Suprapubic skin (tissue), 3 donors: ENCODE measurements at regions not wholly inside any gene's neighbourhood (a gene's known extent, or its start where the extent isn't known, plus 50 kb on each side); places are given as distances from the start of the nearest gene placed in this dataset.

Experiments used
- CTCF ChIP-seq, 2 donors: fragments of 200-600 bp in 1 of 2; fragments of 450-650 bp in 1 of 2; sonication (generic) in 1 of 2; IDR thresholded peaks; one replicate each; pipeline ENCODE4 v1.5.1; 2016 to 2019; ENCODE audit warnings: antibody characterized with exemption in 2 of 2, mild to moderate bottlenecking in 1 of 2, moderate library complexity in 1 of 2
- EP300 ChIP-seq: sonication (generic); formaldehyde crosslinking; IDR thresholded peaks from one replicate; pipeline ENCODE4 v1.6.1; 2017; ENCODE audit warnings: antibody characterized with exemption
- POLR2A ChIP-seq, 2 donors: fragments of 450-650 bp; IDR thresholded peaks; one replicate each; pipeline ENCODE4 v1.6.1; 2017; ENCODE audit warnings: antibody characterized with exemption in 2 of 2, mild to moderate bottlenecking in 2 of 2, moderate library complexity in 2 of 2

DNA sequence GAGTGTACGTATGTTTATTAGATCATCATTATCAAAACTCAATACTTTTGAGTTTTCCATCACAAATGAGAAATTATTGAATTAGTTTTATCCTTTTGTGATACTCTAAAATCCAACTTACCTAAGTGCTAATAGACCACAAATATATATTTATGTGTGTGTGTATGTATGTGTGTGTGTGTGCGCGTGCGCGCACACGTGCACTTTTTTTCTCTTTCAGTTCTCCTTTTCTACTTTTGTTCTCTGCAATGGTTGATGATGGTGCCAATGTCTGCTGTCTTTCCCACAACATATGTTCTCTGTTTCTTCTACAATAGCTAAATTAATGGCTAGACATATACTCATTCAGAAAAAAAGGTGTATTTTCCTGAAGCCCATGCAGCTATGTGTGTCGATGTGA is 571.6 kb upstream of the ARPP21 start:
- no peak for TF ChIP-seq POLR2A (IDR thresholded peaks at IDR 0.05)
- no peak for TF ChIP-seq CTCF (IDR thresholded peaks at IDR 0.05)
- TF ChIP-seq EP300 = no peak
